ENCODE measurements at regions not wholly inside any gene's neighbourhood (a gene's known extent, or its start where the extent isn't known, plus 50 kb on each side); places are given as distances from the start of the nearest gene placed in this dataset.

- Mint-ChIP-seq H3K4me1 (no peaks in the 10 kb centered on the region), H3K4me3 (no peak overlapping the region), H3K27me3 (ENCODE audit: low read depth in 3 of 3) (no peaks in the 10 kb centered on the region), H3K9me3 (peaks cover 10 to 40% (median 28%) of the 10 kb centered on the region in 7 donors), H3K27ac (peak overlapping the region in 1 of 7 donors; percentile 11), H3K36me3 (no peaks in the 10 kb centered on the region)
- H3K9ac ChIP-seq (ENCODE audit: insufficient read depth, low read length, poor library complexity, severe bottlenecking): no peak overlapping the region
- no peaks in the 10 kb centered on the region for H3K36me3 ChIP-seq (replicated peaks in 1 of 2; ENCODE audit: control insufficient read depth in 1 of 2, insufficient read depth in 2 of 2, low read length in 2 of 2)
- no peaks in the 10 kb centered on the region for H3K4me1 ChIP-seq (ENCODE audit: control insufficient read depth in 1 of 2, insufficient read depth in 2 of 2, low read length in 2 of 2)
- H3K79me2 ChIP-seq (ENCODE audit: insufficient read depth, low read length): no peaks in the 10 kb centered on the region
- intact Hi-C loops (cut with micrococcal nuclease): no loop called here
- peaks cover 76 to 81% of the 10 kb centered on the region in 2 donors for H3K9me3 ChIP-seq (replicated peaks in 1 of 2; ENCODE audit: control insufficient read depth in 1 of 2, insufficient read depth in 1 of 2, low read length in 2 of 2)
- H2AFZ ChIP-seq (ENCODE audit: insufficient read depth, low read depth, low read length, poor library complexity, severe bottlenecking): no peak overlapping the region
- TF ChIP-seq CTCF (IDR thresholded peaks at IDR 0.05): no peak
- H3K4me2 ChIP-seq (replicated peaks; ENCODE audit: extremely low read depth, low read length, poor library complexity, severe bottlenecking): no peak overlapping the region
- H3K4me3 ChIP-seq (replicated peaks in 1 of 3; ENCODE audit: low read depth in 2 of 3, low read length in 3 of 3): no peak overlapping the region
- DNase-seq: no peak
- no peak overlapping the region for H3K27ac ChIP-seq (ENCODE audit: low read depth in 1 of 2, low read length in 2 of 2)
- no peaks in the 10 kb centered on the region for H4K20me1 ChIP-seq (ENCODE audit: insufficient read depth, low read length)
- whole genome bisulfite sequencing (ENCODE audit: insufficient coverage): 96% methylated on average over 9 of the region's 12 CpGs
- no peaks in the 10 kb centered on the region for H3K27me3 ChIP-seq (ENCODE audit: control insufficient read depth in 2 of 2, insufficient read depth in 2 of 2, low read length in 2 of 2)
Observed at GRCh38 chr1:104463126-104463697, 713.5 kb downstream of the AMY1C start.

- Histone ChIP-seq H3K9me3 (replicated peaks in 1 of 2; ENCODE audit: control insufficient read depth in 1 of 2, insufficient read depth in 1 of 2, low read length in 2 of 2) (peaks cover 61 to 64% of the 10 kb centered on the region in 2 donors), H3K4me2 (replicated peaks; ENCODE audit: extremely low read depth, low read length, poor library complexity, severe bottlenecking) (no peak overlapping the region), H3K27ac (ENCODE audit: low read depth in 1 of 2, low read length in 2 of 2) (no peak overlapping the region), H3K27me3 (ENCODE audit: control insufficient read depth in 2 of 2, insufficient read depth in 2 of 2, low read length in 2 of 2) (no peaks in the 10 kb centered on the region), H4K20me1 (ENCODE audit: insufficient read depth, low read length) (no peaks in the 10 kb centered on the region), H2AFZ (ENCODE audit: insufficient read depth, low read depth, low read length, poor library complexity, severe bottlenecking) (no peak overlapping the region), H3K79me2 (ENCODE audit: insufficient read depth, low read length) (no peaks in the 10 kb centered on the region), H3K4me1 (ENCODE audit: control insufficient read depth in 1 of 2, insufficient read depth in 2 of 2, low read length in 2 of 2) (no peaks in the 10 kb centered on the region), H3K36me3 (replicated peaks in 1 of 2; ENCODE audit: control insufficient read depth in 1 of 2, insufficient read depth in 2 of 2, low read length in 2 of 2) (no peaks in the 10 kb centered on the region), H3K9ac (ENCODE audit: insufficient read depth, low read length, poor library complexity, severe bottlenecking) (no peak overlapping the region), H3K4me3 (replicated peaks in 1 of 3; ENCODE audit: low read depth in 2 of 3, low read length in 3 of 3) (no peak overlapping the region)
- Mint-ChIP-seq H3K4me1 (no peaks in the 10 kb centered on the region), H3K4me3 (no peak overlapping the region), H3K27me3 (ENCODE audit: low read depth in 3 of 3) (no peaks in the 10 kb centered on the region), H3K36me3 (no peaks in the 10 kb centered on the region), H3K27ac (no peak overlapping the region), H3K9me3 (peaks cover 10 to 29% (median 24%) of the 10 kb centered on the region in 7 donors)
- WGBS (ENCODE audit: insufficient coverage): 91% methylated on average over 8 of the region's 8 CpGs
- DNase-seq: no peak
- no peak for TF ChIP-seq CTCF (IDR thresholded peaks at IDR 0.05)
- intact Hi-C loops (cut with micrococcal nuclease): no loop called here
Observed at GRCh38 chr1:104466068-104466467, 716.4 kb downstream of the AMY1C start.
